ENCODE measurements at regions not wholly inside any gene's neighbourhood (a gene's known extent, or its start where the extent isn't known, plus 50 kb on each side); places are given as distances from the start of the nearest gene placed in this dataset.

- DNase-seq, result no peak
Observed at GRCh38 chrX:15191830-15192229, 78.1 kb downstream of the ASB9 start.

GRCh38 chrX:15188039-15188438 is 81.8 kb downstream of the ASB9 start:
- no peak for DNase-seq

GRCh38 chrX:15177316-15177715 is 92.6 kb downstream of the ASB9 start:
- DNase-seq, result no peak

- DNase-seq, result no peak
Observed at GRCh38 chrX:15173411-15173810, 96.5 kb downstream of the ASB9 start.

- DNase-seq, result no peak
Observed at GRCh38 chrX:15170927-15171326, 99.0 kb downstream of the ASB9 start.

GRCh38 chrX:15167826-15168225 is 102.1 kb downstream of the ASB9 start:
- DNase-seq, result peak; percentile 0

GRCh38 chrX:15165832-15166231 is 104.1 kb downstream of the ASB9 start:
- no peak for DNase-seq

GRCh38 chrX:15163131-15163530 is 106.8 kb downstream of the ASB9 start:
- no peak for DNase-seq

DNA sequence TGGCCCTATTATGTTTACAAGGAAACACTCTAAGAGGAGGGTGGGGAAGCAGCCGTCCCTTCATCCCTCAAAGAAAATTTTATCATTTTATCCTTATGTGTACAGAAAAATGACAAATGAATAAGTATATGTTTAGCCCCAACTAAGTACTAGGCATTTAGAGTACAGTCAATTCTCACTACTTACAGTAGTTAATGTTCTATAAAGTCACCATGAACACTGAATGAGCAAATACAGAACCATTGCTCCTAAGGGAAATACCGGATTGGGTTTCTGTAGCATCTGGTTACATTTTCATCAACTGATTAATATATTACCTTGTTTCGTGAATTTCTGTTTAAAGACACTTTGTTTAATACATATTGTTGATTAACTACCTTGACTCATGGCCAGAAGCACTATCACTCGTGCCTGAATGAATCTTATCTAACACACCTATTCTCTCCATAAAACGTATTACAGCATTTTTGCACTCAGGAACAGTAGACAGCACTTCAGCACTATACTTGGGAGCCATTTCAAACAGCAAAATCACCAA is 109.3 kb downstream of the ASB9 start:
- DNase-seq, result no peak

- DNase-seq, result no peak
Observed at GRCh38 chrX:15158736-15159406, 111.0 kb downstream of the ASB9 start.

- DNase-seq, result no peak
Observed at GRCh38 chrX:15158350-15158735, 111.5 kb downstream of the ASB9 start.

GRCh38 chrX:15157624-15158023 is 112.3 kb downstream of the ASB9 start:
- no peak for DNase-seq

GRCh38 chrX:15151267-15152186 is 118.4 kb downstream of the ASB9 start:
- DNase-seq, result no peak

DNA sequence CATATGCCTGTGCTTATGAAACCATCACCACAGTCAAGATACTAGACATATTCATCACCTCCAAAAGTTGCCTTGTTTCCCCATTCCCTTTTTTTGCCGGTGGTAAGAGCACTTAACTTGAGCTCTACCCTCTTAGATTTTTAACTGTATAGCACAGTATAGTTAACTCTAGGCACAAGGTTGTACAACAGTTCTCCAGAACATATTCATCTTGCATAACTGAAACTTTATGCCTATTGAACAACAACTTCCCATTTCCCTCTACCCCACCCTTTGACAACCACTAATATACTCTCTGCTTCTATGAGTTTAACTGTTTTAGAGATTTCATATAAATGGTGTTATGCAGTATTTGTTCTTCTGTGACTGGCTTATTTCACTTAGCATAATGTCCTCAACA is 119.3 kb downstream of the ASB9 start:
- no peak for DNase-seq

GRCh38 chrX:15146515-15146914 is 123.4 kb downstream of the ASB9 start:
- no peak for DNase-seq

DNA sequence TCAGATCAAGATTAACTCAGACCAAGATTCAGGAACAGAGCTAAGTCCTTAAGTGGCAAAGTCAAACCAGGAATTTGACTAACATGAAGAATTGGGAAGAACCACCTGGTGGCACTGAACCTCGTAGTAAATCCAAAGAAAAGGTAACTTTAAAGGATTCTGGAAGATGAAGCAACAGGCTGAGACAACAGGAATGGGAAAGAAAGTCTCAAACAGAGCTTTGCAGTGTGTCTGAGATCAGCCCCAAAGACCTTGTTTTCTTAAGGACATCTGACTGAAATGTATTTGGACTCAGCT is 126.1 kb downstream of the ASB9 start:
- DNase-seq, result no peak

DNA sequence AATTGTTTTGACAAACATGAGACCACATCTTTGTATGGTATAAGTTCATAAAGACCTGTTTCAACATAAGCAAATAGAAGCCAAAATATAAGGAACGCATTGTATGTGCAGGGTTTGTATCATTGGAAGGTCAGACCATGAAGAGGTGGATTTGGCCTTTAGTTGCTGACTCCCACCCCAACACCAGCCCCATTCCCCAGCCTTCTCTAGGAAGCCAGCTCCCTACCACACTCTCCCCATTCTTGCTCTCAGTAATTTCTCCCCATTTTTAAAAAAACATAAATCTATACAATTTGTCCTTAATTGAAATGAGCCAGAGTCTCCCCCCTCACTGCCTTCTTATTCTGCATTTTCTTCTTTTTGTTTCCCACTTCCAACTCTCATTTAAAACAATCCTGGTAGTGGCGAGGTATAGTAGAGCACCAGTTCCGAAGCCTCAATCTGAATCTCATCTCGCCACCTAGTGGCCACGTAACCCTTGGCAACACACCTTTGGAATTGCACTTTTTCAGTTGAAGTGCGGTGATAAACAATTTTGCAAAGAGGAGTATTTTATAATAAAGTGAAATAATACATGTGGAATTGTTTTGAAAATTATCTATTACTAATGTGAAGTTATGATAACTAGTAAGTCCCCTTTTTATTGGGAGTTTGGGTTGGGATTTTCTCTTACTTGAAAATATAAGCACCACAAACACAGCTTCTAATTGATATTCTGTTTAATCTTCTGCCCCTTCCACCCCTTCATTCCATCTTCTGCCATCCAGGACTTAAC is 126.6 kb downstream of the ASB9 start:
- peak; percentile 13 for DNase-seq

DNA sequence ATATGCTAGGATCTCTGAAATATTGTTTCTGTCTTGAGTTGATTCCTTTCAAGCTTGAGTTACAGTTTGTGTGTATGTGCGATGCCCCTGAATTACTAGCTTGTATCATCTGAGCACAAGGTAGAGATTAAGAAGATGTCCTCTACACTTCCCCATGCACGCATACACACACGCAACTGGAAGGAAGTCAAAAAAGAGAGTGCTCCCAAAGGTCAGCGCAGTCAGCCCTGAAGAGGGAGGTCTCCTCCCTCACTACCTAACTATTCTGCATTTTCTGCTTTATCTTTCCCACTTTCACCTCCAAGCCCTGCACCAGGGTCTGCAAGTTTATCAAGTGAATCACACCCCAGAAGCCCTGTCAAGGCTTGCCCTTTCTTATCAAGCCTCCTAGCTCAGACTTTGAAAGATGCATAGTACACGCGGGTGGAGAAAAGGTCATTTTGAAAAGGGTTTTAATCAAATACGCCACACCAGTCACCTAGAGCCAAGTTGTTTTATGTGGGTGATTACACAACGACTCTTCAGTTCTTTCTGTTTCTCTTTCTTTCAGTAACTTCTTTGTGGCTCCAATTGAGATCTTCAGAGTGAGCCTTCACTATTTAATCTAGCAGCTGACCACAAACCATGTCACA is 127.7 kb downstream of the ASB9 start:
- no peak for DNase-seq

DNA sequence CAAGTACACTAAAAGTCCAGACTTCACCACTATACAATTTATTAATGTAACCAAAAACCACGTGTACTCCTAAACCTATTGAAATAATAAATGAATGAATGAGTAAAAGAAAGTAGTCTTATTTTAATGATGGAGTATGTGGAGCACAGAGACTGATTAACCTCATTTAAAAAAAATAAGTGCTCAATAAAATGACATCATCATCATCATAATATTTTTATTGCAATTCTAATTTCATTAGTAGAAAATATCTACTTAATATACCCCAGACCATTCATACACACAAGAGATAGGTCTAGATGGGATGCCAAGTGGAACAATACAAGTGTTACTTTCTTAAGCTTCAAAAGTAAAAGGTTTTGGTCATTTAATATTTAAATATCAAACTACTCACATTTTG is 133.1 kb downstream of the ASB9 start:
- DNase-seq, result no peak

DNA sequence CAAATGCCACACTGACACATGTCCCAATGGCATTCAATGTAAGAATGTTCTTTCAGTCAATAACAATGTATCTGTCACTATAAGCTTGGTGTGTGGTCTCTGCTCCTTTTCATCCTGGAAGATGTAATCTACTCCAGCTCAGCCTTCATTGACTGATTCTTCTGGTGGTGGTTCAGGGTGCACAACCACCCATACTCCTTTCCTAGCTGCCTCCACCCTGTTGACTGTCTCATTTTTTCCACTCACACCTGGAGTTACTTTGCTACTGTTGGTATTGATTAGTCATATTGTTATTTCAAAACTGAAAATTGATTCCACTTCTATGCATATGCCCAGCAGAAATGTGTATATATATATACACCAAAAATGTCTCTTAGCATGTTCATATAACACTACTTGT is 140.5 kb downstream of the ASB9 start:
- no peak for DNase-seq

DNA sequence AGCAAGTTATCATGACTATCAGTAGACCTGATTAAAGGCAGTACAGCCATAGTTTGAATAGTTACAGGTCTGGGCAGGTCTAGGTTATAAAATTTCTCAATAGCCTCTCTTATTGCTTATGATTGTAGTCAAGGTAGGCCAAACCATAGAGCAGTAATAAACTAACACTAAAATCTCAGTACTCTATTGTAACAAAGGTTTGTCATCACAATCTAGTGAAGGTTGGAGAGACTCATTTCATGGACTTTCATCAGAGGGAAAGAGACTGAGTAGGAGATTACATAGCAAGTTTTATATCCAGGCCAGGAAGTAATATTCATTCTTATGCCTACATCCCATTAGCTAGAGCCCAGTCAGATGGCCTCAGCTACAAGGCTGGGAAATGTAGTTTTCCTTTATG is 141.0 kb downstream of the ASB9 start:
- no peak for DNase-seq

GRCh38 chrX:15127010-15127409 is 142.9 kb downstream of the ASB9 start:
- DNase-seq, result no peak

DNA sequence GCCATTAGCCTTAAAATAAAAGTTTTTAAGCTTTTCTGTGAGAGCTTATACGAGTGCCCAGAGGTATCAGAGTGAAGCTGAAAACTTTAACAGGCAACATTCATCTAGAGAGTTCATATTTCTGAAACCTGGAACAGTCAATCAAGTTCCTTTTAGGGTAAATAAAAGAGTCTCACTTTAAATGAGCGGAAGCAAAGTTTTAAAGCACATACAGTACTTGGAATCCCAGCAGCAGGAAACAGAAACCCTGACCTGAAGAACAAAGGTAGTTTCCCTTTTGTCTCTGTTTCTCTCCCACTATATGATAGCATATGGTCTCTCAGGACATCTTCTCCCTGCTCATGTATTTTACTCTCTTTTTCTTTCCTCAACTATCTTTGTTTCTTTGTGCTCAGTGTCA is 153.0 kb downstream of the ASB9 start:
- no peak for DNase-seq

Data from NCI-H1694 (cell line).